MCF 10A (cell line): ENCODE measurements at regions not wholly inside any gene's neighbourhood (a gene's known extent, or its start where the extent isn't known, plus 50 kb on each side); places are given as distances from the start of the nearest gene placed in this dataset.

ENCODE experiments used
- BruUV-seq: library from RNA; stranded (reverse); fragments of 400-500 nt; replicated peaks from 2 replicates; lab custom pipeline; 2021; lab: Mats Ljungman, UMichigan
- CTCF ChIA-PET: fragments of 300-600 bp; sonication (Branson Sonifier 250); formaldehyde crosslinking; extraction: SDS; loops from one replicate; lab custom pipeline; 2021; ENCODE audit warnings: antibody characterized with exemption, inconsistent platforms; lab: Yijun Ruan, JAX
- POLR2A ChIA-PET: fragments of 300-600, 350-650 bp; sonication (Branson Sonifier 250); formaldehyde crosslinking; extraction: SDS; loops from one replicate; lab custom pipeline; 2020; ENCODE audit warnings: antibody characterized with exemption, inconsistent platforms; lab: Yijun Ruan, JAX
- DNase-seq: peaks from one replicate; pipeline ENCODE4 v3.0.0-alpha.2; 2018; ENCODE audit not compliant: unreplicated experiment
- H3K27ac Mint-ChIP-seq: one replicate; pipeline ENCODE4 v1.8.0; 2022; ENCODE audit warnings: mild to moderate bottlenecking, low read depth, mixed read lengths; ENCODE audit not compliant: unreplicated experiment
- H3K27me3 Mint-ChIP-seq: one replicate; pipeline ENCODE4 v1.8.0; 2022; ENCODE audit warnings: mixed read lengths; ENCODE audit not compliant: insufficient read depth, unreplicated experiment
- H3K36me3 Mint-ChIP-seq: one replicate; pipeline ENCODE4 v1.8.0; 2022; ENCODE audit warnings: mild to moderate bottlenecking, moderate library complexity, mixed read lengths; ENCODE audit not compliant: insufficient read depth, unreplicated experiment
- H3K4me1 Mint-ChIP-seq: one replicate; pipeline ENCODE4 v1.8.0; 2022; ENCODE audit warnings: mixed read lengths; ENCODE audit not compliant: insufficient read depth, unreplicated experiment
- H3K4me3 Mint-ChIP-seq: one replicate; pipeline ENCODE4 v1.8.0; 2022; ENCODE audit warnings: mild to moderate bottlenecking, moderate library complexity, mixed read lengths; ENCODE audit not compliant: unreplicated experiment
- H3K9me3 Mint-ChIP-seq: one replicate; pipeline ENCODE4 v1.8.0; 2022; ENCODE audit warnings: mixed read lengths; ENCODE audit not compliant: unreplicated experiment
- intact Hi-C: fragments of 100-400 bp; cut with micrococcal nuclease; formaldehyde crosslinking; loops from 2 replicates; pipeline ENCODE4 v1.14.1; 2022
- TF ChIP-seq, protein P1 (sequence below): fragments of 200-600 bp; IDR thresholded peaks from one replicate; pipeline ENCODE4 v1.8.0; 2022; ENCODE audit warnings: antibody characterized with exemption, mild to moderate bottlenecking; ENCODE audit not compliant: unreplicated experiment

DNA sequence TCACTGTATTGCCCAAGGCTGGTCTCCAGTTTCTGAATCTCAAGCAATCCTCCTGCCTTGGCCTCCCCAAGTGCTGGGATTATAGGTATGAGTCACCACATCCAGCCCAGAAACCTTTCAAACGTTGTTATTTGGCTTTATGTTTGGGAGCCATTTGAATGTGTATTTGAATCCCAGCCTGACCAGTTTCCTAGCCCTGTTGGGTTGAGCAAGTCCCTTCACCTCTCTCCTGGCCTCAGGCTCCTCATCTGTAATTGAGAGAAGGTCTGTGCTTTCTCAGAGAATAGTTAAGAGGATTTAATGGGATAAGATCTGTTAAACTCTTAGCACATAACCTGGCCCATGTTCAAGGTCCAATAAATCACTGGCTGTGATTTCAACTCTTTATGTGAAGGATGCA is 385.8 kb upstream of the RBFOX1 start:
- H3K27me3 Mint-ChIP-seq: no peaks in the 10 kb centered on the region
- intact Hi-C loops: no loop called here
- DNase-seq: no peak
- no TSS peak for BruUV-seq
- H3K36me3 Mint-ChIP-seq: no peaks in the 10 kb centered on the region
- no peaks in the 10 kb centered on the region for H3K4me1 Mint-ChIP-seq
- TF ChIP-seq, protein P1, sequence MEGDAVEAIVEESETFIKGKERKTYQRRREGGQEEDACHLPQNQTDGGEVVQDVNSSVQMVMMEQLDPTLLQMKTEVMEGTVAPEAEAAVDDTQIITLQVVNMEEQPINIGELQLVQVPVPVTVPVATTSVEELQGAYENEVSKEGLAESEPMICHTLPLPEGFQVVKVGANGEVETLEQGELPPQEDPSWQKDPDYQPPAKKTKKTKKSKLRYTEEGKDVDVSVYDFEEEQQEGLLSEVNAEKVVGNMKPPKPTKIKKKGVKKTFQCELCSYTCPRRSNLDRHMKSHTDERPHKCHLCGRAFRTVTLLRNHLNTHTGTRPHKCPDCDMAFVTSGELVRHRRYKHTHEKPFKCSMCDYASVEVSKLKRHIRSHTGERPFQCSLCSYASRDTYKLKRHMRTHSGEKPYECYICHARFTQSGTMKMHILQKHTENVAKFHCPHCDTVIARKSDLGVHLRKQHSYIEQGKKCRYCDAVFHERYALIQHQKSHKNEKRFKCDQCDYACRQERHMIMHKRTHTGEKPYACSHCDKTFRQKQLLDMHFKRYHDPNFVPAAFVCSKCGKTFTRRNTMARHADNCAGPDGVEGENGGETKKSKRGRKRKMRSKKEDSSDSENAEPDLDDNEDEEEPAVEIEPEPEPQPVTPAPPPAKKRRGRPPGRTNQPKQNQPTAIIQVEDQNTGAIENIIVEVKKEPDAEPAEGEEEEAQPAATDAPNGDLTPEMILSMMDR: no peak
- CTCF ChIA-PET: interaction anchor here (0.5 kb wide), 1 partner anchor 9 kb away, joined by 3 read pairs; no protein-coding TSS in a partner anchor
- H3K4me3 Mint-ChIP-seq: no peak overlapping the region
- peaks cover 28% of the 10 kb centered on the region for H3K9me3 Mint-ChIP-seq
- no peak overlapping the region for H3K27ac Mint-ChIP-seq
- POLR2A ChIA-PET: no interaction called here

DNA sequence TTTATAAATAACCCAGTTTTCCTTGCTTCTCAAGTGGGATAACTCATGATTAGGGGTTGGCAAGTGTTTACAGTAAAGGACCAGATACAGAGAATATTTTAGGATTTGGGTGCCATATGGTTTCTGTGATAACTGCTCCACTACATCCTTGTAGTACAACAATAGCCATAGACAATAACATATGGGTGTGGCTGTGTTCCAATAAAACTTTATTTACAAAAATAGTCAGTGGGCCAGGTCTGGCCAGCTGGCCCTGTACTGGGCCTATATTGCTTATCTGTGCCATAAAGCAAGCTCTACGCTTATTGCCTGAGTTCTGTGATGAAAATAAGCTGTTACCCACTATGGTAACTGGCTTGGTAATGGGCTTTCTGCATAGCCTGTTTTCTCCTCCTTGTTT is 386.5 kb upstream of the RBFOX1 start:
- ChIA-PET CTCF (interaction anchor here (0.5 kb wide), 1 partner anchor 9 kb away, joined by 3 read pairs; no protein-coding TSS in a partner anchor), POLR2A (no interaction called here)
- H3K27ac Mint-ChIP-seq: no peak overlapping the region
- TF ChIP-seq, protein P1: no peak
- no peaks in the 10 kb centered on the region for H3K36me3 Mint-ChIP-seq
- no peaks in the 10 kb centered on the region for H3K27me3 Mint-ChIP-seq
- H3K4me3 Mint-ChIP-seq: no peak overlapping the region
- intact Hi-C loops: no loop called here
- H3K4me1 Mint-ChIP-seq: no peaks in the 10 kb centered on the region
- BruUV-seq: no TSS peak
- H3K9me3 Mint-ChIP-seq: peaks cover 34% of the 10 kb centered on the region
- DNase-seq: no peak

DNA sequence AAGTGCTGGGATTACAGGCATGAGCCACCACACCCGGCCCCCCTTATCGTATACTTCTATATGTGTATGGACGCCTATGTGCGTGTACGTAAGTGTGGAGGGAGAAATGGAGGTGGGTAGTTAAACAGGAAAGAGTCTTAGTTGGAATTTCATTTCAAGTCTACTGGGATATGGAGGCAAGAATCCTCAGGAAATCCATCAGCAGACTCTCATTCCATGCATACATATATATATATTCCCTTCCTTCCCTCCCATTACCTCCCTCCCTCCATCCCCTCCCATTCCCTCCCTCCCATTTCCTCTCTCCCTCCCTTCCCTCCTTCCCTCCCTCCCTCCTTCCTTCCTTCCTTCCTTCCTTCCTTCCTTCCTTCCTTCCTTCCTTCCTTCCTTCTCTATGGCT is 391.7 kb upstream of the RBFOX1 start:
- intact Hi-C loops: no loop called here
- Mint-ChIP-seq H3K36me3 (no peaks in the 10 kb centered on the region), H3K9me3 (peaks cover 31% of the 10 kb centered on the region), H3K27me3 (no peaks in the 10 kb centered on the region), H3K27ac (no peak overlapping the region), H3K4me3 (no peak overlapping the region), H3K4me1 (no peaks in the 10 kb centered on the region)
- ChIA-PET CTCF (no interaction called here), POLR2A (no interaction called here)
- no TSS peak for BruUV-seq
- TF ChIP-seq, protein P1: no peak
- no peak for DNase-seq

DNA sequence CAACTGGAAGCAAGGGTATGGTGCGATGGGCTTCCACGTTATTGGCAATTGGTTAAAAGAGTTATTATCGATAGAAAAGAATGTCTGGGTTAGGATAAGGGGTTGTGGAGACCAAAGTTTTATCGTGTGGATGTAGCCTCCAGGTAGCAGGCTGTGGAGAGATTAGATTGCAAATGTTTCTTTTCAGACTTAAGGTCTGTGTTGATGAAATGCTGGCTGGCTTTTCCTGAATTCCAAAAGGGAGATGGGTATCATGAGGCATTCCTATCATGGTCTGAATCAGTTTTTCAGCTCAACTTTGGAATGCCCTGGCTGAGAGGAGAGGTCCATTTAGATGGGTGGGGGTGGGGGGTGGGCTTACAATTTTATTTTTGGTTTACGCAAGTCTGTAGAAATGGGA is 395.0 kb upstream of the RBFOX1 start:
- H3K27ac Mint-ChIP-seq: no peak overlapping the region
- H3K27me3 Mint-ChIP-seq: no peaks in the 10 kb centered on the region
- CTCF ChIA-PET: interaction anchor here (0.7 kb wide), 1 partner anchor 154 kb away, joined by 3 read pairs; no protein-coding TSS in a partner anchor
- TF ChIP-seq, protein P1: no peak
- peaks cover 36% of the 10 kb centered on the region for H3K9me3 Mint-ChIP-seq
- intact Hi-C loops: no loop called here
- no peaks in the 10 kb centered on the region for H3K36me3 Mint-ChIP-seq
- H3K4me1 Mint-ChIP-seq: no peaks in the 10 kb centered on the region
- BruUV-seq: no TSS peak
- POLR2A ChIA-PET: no interaction called here
- no peak for DNase-seq
- H3K4me3 Mint-ChIP-seq: no peak overlapping the region
